ENCODE measurements at regions not wholly inside any gene's neighbourhood (a gene's known extent, or its start where the extent isn't known, plus 50 kb on each side); places are given as distances from the start of the nearest gene placed in this dataset.

GRCh38 chr13:77480066-77480465 is 55.4 kb upstream of the SCEL start:
- ATAC-seq, result no peak
- no peak overlapping the region for H3K27ac Mint-ChIP-seq
- no peaks in the 10 kb centered on the region for H3K36me3 Mint-ChIP-seq
- no peak for DNase-seq (ENCODE audit: low spot score in 2 of 2)
- no peaks in the 10 kb centered on the region for H3K9me3 Mint-ChIP-seq

- no peak for DNase-seq (ENCODE audit: low spot score in 2 of 2)
- ATAC-seq, result no peak
These were observed 56.2 kb upstream of the SCEL start for GRCh38 chr13:77479326-77479725.

GRCh38 chr13:77477299-77477848 is 58.1 kb upstream of the SCEL start:
- Mint-ChIP-seq H3K27ac (no peak overlapping the region), H3K9me3 (peaks cover 0 to 6% of the 10 kb centered on the region in 2 donors), H3K36me3 (no peaks in the 10 kb centered on the region)
- DNase-seq (ENCODE audit: low spot score in 2 of 2), result no peak
- peak; percentile 13 to 54 for ATAC-seq

More at GRCh38 chr13:77479326-77479725, 56.2 kb upstream of the SCEL start:
- Mint-ChIP-seq H3K9me3 (peaks cover 0 to 6% of the 10 kb centered on the region in 2 donors), H3K36me3 (no peaks in the 10 kb centered on the region), H3K27ac (no peak overlapping the region)

- peaks cover 0 to 6% of the 10 kb centered on the region in 2 donors for H3K9me3 Mint-ChIP-seq
- no peak overlapping the region for H3K27ac Mint-ChIP-seq
- no peaks in the 10 kb centered on the region for H3K36me3 Mint-ChIP-seq
- no peak for DNase-seq (ENCODE audit: low spot score in 2 of 2)
- no peak for ATAC-seq
These were observed 59.0 kb upstream of the SCEL start for GRCh38 chr13:77476456-77476855.

- DNase-seq (ENCODE audit: low spot score in 2 of 2), result no peak
- Mint-ChIP-seq H3K36me3 (no peaks in the 10 kb centered on the region), H3K9me3 (peaks cover 0 to 6% of the 10 kb centered on the region in 2 donors), H3K27ac (no peak overlapping the region)
- no peak for ATAC-seq
These were observed 60.0 kb upstream of the SCEL start for GRCh38 chr13:77475345-77476084.

GRCh38 chr13:77470986-77471385 is 64.5 kb upstream of the SCEL start:
- DNase-seq (ENCODE audit: low spot score in 2 of 2) (no peak), ATAC-seq (no peak)
- H3K9me3 Mint-ChIP-seq, result peaks cover 0 to 6% of the 10 kb centered on the region in 2 donors
- H3K36me3 Mint-ChIP-seq, result no peaks in the 10 kb centered on the region
- H3K27ac Mint-ChIP-seq, result no peak overlapping the region

- no peak for ATAC-seq
- no peak for DNase-seq (ENCODE audit: low spot score in 2 of 2)
- no peaks in the 10 kb centered on the region for H3K9me3 Mint-ChIP-seq
- no peak overlapping the region for H3K27ac Mint-ChIP-seq
- H3K36me3 Mint-ChIP-seq, result no peaks in the 10 kb centered on the region
These were observed 68.6 kb upstream of the SCEL start for GRCh38 chr13:77466753-77467422.

GRCh38 chr13:77465603-77466195 is 69.8 kb upstream of the SCEL start:
- Mint-ChIP-seq H3K36me3 (no peaks in the 10 kb centered on the region), H3K9me3 (no peaks in the 10 kb centered on the region), H3K27ac (no peak overlapping the region)
- no peak for ATAC-seq
- DNase-seq (ENCODE audit: low spot score in 2 of 2), result no peak

- no peak overlapping the region for H3K27ac Mint-ChIP-seq
- DNase-seq (ENCODE audit: low spot score in 2 of 2), result no peak
- no peaks in the 10 kb centered on the region for H3K36me3 Mint-ChIP-seq
- ATAC-seq, result no peak
- no peaks in the 10 kb centered on the region for H3K9me3 Mint-ChIP-seq
These were observed 75.3 kb upstream of the SCEL start for GRCh38 chr13:77460195-77460594.

- no peak for DNase-seq (ENCODE audit: low spot score in 2 of 2)
- no peak for ATAC-seq
- H3K27ac Mint-ChIP-seq, result no peak overlapping the region
- no peaks in the 10 kb centered on the region for H3K36me3 Mint-ChIP-seq
- no peaks in the 10 kb centered on the region for H3K9me3 Mint-ChIP-seq
These were observed 75.9 kb upstream of the SCEL start for GRCh38 chr13:77459592-77459991.

GRCh38 chr13:77458736-77459135 is 76.8 kb upstream of the SCEL start:
- Mint-ChIP-seq H3K36me3 (no peaks in the 10 kb centered on the region), H3K9me3 (no peaks in the 10 kb centered on the region), H3K27ac (no peak overlapping the region)
- ATAC-seq, result no peak
- DNase-seq (ENCODE audit: low spot score in 2 of 2), result no peak

- ATAC-seq (no peak), DNase-seq (ENCODE audit: low spot score in 2 of 2) (no peak)
- H3K27ac Mint-ChIP-seq, result no peak overlapping the region
- H3K9me3 Mint-ChIP-seq, result no peaks in the 10 kb centered on the region
- no peaks in the 10 kb centered on the region for H3K36me3 Mint-ChIP-seq
These were observed 77.5 kb upstream of the SCEL start for GRCh38 chr13:77457966-77458365.

GRCh38 chr13:77456271-77456670 is 79.2 kb upstream of the SCEL start:
- no peak for ATAC-seq
- no peak for DNase-seq (ENCODE audit: low spot score in 2 of 2)
- no peaks in the 10 kb centered on the region for H3K9me3 Mint-ChIP-seq
- H3K27ac Mint-ChIP-seq, result no peak overlapping the region
- no peaks in the 10 kb centered on the region for H3K36me3 Mint-ChIP-seq

- H3K9me3 Mint-ChIP-seq, result no peaks in the 10 kb centered on the region
- H3K36me3 Mint-ChIP-seq, result no peaks in the 10 kb centered on the region
- no peak for ATAC-seq
- no peak for DNase-seq (ENCODE audit: low spot score in 2 of 2)
- H3K27ac Mint-ChIP-seq, result no peak overlapping the region
These were observed 86.2 kb upstream of the SCEL start for GRCh38 chr13:77449265-77449664.

- H3K36me3 Mint-ChIP-seq, result no peaks in the 10 kb centered on the region
- no peak for ATAC-seq
- H3K9me3 Mint-ChIP-seq, result no peaks in the 10 kb centered on the region
- no peak for DNase-seq (ENCODE audit: low spot score in 2 of 2)
- no peak overlapping the region for H3K27ac Mint-ChIP-seq
These were observed 86.8 kb upstream of the SCEL start for GRCh38 chr13:77448689-77449088.

- Mint-ChIP-seq H3K36me3 (peaks cover 0 to 9% of the 10 kb centered on the region in 2 donors), H3K27ac (no peak overlapping the region), H3K9me3 (peaks cover 0 to 14% of the 10 kb centered on the region in 2 donors)
- DNase-seq (ENCODE audit: low spot score in 2 of 2) (no peak), ATAC-seq (peak in 1 of 2 donors; percentile 64)
These were observed 92.0 kb upstream of the SCEL start for GRCh38 chr13:77443511-77443910.

GRCh38 chr13:77437267-77437666 is 98.2 kb upstream of the SCEL start:
- Mint-ChIP-seq H3K27ac (no peak overlapping the region), H3K9me3 (peaks cover 0 to 10% of the 10 kb centered on the region in 2 donors), H3K36me3 (peaks cover 0 to under 1% of the 10 kb centered on the region in 2 donors)
- DNase-seq (ENCODE audit: low spot score in 2 of 2), result no peak
- ATAC-seq, result no peak
